NCI-H146 treated with DMSO at 0.1 percent for 48 hours (cell line): ENCODE measurements at regions not wholly inside any gene's neighbourhood (a gene's known extent, or its start where the extent isn't known, plus 50 kb on each side); places are given as distances from the start of the nearest gene placed in this dataset.

Experiments used
- DNase-seq: peaks from one replicate; lab custom pipeline; 2025; ENCODE audit not compliant: unreplicated experiment; lab: John Stamatoyannopoulos, UW

GRCh38 chr5:44868541-44868940, 59.8 kb downstream of the MRPS30 start:
- no peak for DNase-seq

DNA sequence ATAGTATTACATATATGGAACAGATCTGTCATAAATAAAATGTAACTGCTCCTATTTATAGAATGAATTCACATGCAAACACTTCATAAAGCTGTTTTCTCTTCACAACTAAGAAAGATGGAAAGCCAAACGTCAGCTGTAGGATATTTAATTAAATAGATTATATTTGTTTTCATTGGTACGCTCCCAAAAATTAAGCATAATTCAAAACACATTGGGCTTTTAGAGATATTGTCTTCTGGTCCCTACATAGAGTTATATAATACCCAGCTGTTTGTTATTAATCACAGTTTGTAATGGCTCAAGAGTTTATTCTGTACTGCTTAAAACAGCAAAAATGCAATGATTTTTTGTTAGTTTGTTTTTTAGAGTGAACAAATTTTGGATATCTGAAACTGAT, 61.2 kb downstream of the MRPS30 start:
- DNase-seq: no peak

DNA sequence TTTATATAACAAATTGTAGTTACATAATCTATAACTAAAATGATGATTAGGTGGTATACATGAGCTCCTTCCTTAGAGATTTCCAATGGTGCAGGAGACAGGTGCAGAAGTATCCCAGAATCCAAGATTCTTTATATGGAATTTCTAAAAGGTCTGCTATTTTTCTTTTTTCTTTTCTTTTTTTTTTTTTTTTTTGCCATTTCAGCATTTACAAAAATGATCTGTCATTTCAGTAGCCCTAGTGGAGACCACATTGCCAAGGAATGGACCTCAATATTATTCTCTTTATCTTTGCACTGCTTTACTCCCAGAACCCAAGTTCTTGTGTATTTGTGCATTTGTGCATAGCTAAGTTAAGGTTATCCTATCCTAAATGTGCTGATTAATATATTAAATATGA, 61.7 kb downstream of the MRPS30 start:
- no peak for DNase-seq

DNA sequence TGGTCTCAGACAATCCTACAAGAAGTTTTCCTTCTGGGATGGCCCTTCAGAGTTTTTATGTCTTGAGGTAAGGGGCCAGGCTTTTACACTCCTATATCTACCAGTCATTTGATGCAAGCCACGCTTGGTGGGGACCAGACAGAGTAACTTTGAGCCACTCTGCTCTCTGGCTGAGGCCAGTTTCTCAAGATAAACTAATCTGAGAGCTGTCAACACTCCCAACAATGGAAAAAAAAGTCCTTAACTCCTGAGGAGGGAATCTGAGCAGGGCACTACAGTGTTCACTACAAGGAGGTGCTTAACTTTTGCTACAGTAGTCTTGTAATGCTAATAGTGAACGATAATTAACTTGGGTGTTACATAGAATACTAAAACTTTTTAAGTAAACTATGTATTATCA, 62.7 kb downstream of the MRPS30 start:
- DNase-seq: no peak

GRCh38 chr5:44875661-44876605, 67.2 kb downstream of the MRPS30 start:
- DNase-seq: no peak

DNA sequence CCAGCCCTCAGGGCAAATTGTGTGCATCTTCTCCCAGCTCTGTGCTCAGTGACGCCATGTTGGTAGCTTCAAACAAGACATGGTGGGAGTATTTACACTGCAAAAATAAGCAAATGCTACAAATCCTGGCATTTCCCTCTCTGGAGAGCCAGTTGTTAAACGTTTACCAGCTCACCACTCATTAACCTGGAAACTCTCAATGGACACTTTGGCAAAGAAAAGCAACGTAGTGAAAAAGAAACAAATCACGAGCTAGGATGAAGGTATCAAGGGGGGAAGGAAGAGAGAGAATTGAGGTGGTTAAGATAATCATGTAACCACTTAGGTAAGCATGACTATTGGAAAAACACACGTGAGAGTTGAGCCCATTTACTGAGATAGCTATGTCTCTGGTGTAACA, 72.5 kb downstream of the MRPS30 start:
- DNase-seq: no peak

DNA sequence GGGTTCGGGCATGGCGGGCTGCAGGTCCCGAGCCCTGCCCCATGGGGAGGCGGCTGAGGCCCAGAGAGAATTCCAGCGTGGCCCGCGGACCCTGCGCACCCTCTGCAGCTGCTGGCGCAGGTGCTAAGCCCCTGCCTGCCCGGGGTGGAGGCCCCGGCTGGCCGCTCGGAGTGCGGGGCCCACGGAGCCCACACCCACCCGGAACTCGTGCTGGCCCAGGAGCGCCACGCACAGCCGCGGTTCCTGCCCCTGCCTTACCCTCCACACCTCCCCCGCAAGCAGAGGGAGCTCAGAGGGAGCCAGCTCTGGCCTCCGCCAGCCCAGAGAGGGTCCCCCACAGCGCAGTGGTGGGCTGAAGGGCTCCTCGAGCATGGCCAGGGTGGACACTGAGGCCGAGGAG, 75.3 kb downstream of the MRPS30 start:
- no peak for DNase-seq

DNA sequence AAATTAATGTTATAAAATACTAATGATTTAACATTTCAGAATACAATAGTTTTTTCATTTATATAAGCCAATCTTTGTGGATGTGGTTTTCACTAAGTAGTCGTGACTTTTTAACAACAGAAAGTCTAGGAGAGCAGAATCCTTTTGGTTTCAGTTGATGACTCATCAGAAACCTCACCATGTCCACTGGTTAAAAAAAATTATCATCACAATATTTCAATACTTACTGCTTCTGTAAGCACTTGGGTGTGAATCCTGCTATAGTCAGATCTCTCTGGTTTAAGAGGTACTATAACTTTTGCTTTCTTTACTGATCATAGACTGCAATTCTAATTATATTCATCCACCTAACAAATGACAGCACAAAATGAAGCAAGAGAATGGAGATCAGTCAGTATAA, 77.2 kb downstream of the MRPS30 start:
- no peak for DNase-seq

- DNase-seq: no peak
These were observed 79.0 kb downstream of the MRPS30 start for GRCh38 chr5:44887722-44888121.

DNA sequence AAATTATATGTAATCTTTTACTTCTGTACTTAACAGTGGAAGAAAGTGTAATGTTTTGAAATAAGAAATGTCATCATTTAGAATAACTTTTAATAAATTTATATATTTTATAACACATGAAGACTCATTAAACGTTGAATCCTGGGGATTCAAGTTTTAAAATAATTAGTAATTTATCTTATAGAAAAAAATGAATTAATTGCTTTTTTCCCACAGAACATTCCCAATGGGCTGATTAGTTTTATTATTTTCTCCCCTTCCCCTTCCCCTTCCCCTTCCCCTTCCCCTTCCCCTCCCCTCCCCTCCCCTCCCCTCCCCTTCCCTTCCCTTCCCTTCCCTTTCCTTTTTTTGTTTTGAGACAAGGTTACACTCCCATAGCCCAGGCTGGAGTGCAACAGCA, 79.7 kb downstream of the MRPS30 start:
- no peak for DNase-seq

- no peak for DNase-seq
These were observed 82.4 kb downstream of the MRPS30 start for GRCh38 chr5:44891116-44891515.

- DNase-seq: no peak
These were observed 91.7 kb downstream of the MRPS30 start for GRCh38 chr5:44900273-44900954.

DNA sequence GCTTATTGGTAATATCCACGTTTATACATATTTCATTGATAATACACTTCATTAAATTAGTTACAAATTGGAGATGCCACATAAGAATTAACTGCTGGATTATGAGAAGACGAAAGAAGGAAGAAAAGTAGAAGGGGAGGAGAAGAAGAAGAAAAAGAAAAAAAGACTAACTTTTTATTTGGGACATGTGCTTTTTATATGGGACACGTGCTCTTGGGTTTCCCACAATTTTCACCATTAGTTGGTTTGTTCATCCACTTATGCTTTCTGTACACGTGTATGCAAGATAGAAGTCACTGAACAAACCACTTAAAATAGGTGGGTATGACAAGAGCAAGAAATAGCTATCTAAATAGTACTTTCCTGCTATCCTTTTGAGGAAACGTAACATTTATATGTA, 98.6 kb downstream of the MRPS30 start:
- DNase-seq: no peak

DNA sequence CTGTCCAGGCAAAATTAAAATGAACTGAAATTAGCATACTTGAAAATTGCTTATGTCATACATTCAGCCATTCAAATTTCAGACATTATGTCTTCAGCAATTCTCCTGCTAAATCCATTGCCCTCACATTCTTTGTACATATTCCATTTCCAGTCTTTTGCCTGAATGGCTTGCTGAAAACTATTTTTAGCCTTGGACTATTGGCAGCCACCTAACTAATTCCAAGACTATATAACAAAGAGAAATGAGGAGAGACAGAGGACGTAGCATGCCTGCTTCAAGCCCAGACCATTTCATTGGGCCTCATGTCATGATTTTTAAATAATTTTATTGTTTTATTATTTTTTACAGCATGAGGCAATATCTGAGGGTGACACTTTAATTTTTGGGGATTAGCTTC, 100.3 kb downstream of the MRPS30 start:
- no peak for DNase-seq

GRCh38 chr5:44911501-44911900, 102.8 kb downstream of the MRPS30 start:
- no peak for DNase-seq

GRCh38 chr5:44914221-44914620, 105.5 kb downstream of the MRPS30 start:
- DNase-seq: no peak

GRCh38 chr5:44919560-44919959, 110.8 kb downstream of the MRPS30 start:
- no peak for DNase-seq

- DNase-seq: no peak
These were observed 118.5 kb downstream of the MRPS30 start for GRCh38 chr5:44927115-44927733.

DNA sequence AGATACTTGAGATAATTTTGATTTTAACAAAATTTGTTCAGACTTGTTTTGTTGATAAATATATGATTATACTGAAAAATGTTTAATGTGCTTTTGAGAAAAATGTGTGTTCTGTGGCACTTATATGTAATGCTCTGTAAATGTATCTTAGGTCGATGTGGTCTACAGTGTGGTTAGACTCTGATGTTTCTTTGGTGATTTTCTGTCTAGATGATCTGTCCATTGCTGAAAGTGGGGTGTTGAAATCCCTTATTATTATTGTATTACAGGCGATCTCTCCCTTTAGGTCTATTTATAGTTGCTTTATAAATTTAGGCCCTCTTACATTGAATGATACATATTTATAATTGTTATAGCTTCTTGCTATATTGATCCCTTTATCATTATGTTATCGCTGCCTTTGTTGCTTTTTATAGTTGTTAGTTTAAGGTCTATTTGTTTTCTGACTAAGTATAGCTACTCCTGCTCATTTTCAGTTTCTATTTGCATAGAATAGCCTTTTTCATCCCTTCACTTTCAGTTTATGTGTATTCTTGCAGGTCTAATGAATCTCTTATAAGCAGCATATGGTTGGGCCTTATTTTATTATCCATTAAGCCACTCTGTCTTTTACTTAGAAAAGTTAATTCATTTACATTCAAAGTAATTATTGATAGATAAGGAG, 124.3 kb downstream of the MRPS30 start:
- DNase-seq: no peak

GRCh38 chr5:44933686-44934085, 124.9 kb downstream of the MRPS30 start:
- DNase-seq: no peak

DNA sequence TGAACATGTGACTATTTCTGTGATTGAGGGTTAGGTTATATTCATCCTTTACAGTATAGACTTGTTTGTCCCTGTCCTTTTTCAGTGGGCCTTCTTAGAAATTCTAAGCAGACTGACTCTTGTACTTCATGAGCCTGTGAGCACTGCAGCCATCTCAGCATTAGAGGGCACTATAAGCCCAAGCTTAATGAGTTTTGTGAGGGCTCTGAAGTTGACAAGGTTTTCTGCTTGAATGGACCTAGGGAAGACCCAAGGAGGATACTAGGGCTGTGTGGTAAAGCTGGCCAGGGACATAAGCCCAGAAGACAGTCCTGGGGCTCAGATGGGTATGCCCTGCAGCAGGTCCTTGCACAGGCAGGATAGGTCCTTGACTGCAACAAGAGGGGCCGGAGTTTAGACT, 126.5 kb downstream of the MRPS30 start:
- no peak for DNase-seq
